ENCODE measurements at regions not wholly inside any gene's neighbourhood (a gene's known extent, or its start where the extent isn't known, plus 50 kb on each side); places are given as distances from the start of the nearest gene placed in this dataset.
"Not testable (repeated sequence)": the region's sequence is repeated elsewhere in the genome, so short reads cannot be mapped to it uniquely, and the experiment has no call there.

DNA sequence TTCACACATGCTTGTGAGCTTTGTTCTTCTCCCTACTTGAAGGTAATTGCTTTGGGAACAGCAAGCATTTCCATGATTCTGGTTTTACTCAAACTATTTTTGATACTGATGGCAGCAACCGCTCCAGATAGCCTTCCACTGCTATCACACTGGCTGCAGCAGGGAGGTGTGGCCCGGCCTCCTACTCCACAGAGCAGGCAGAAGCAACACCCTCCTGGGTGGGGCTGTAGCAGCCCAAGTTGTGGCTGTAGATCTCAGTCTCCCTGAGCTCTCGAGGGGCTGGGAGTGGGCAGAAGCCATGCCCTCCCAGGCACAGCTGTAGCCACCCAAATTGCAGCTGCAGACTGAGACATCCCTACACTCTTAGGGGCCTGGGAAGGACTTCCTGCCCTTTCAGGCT, 878.8 kb upstream of the GBE1 start:
- Histone ChIP-seq H3K36me3 (ENCODE audit: control insufficient read depth in 5 of 5, insufficient read depth in 5 of 5, low read length in 5 of 5) (no peaks in the 10 kb centered on the region), H3K27me3 (ENCODE audit: control insufficient read depth in 5 of 5, insufficient read depth in 4 of 5, low read length in 5 of 5) (no peaks in the 10 kb centered on the region), H3K9ac (ENCODE audit: low read length in 5 of 5) (no peak overlapping the region), H3K27ac (ENCODE audit: low read depth, low read length) (no peak overlapping the region), H3K9me3 (ENCODE audit: control insufficient read depth in 5 of 5, low read length in 5 of 5) (peaks cover 0 to 6% (median 0%) of the 10 kb centered on the region in 5 donors), H3K4me3 (ENCODE audit: low read depth in 1 of 5, low read length in 5 of 5) (no peak overlapping the region), H3K4me1 (ENCODE audit: control insufficient read depth in 5 of 5, insufficient read depth in 5 of 5, low read length in 5 of 5) (no peaks in the 10 kb centered on the region)

DNA sequence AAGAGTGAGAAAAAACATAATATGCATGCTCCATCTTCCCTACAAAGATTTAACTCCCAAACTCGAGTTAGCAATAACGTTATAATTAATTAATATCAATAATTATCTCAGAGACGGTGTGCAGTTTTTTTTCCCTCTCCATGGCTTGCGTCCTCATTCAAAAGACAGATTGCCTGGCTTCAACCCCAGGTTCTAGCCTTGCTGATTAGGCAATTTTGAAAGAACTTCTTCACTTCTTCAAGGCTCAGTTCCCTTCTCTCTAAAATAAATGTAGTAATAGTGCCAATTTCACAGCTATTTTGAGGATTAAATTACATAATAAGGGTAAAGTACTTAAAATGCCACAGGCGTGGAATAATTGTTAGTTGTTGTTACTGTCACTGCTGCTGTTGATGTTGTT, 876.1 kb upstream of the GBE1 start:
- H3K27ac ChIP-seq (ENCODE audit: low read depth, low read length): no peak overlapping the region
- no peaks in the 10 kb centered on the region for H3K36me3 ChIP-seq (ENCODE audit: control insufficient read depth in 5 of 5, insufficient read depth in 5 of 5, low read length in 5 of 5)
- H3K27me3 ChIP-seq (ENCODE audit: control insufficient read depth in 5 of 5, insufficient read depth in 4 of 5, low read length in 5 of 5): no peaks in the 10 kb centered on the region
- peaks cover 0 to 6% (median 0%) of the 10 kb centered on the region in 5 donors for H3K9me3 ChIP-seq (ENCODE audit: control insufficient read depth in 5 of 5, low read length in 5 of 5)
- no peak overlapping the region for H3K4me3 ChIP-seq (ENCODE audit: low read depth in 1 of 5, low read length in 5 of 5)
- no peaks in the 10 kb centered on the region for H3K4me1 ChIP-seq (ENCODE audit: control insufficient read depth in 5 of 5, insufficient read depth in 5 of 5, low read length in 5 of 5)
- no peak overlapping the region for H3K9ac ChIP-seq (ENCODE audit: low read length in 5 of 5)

DNA sequence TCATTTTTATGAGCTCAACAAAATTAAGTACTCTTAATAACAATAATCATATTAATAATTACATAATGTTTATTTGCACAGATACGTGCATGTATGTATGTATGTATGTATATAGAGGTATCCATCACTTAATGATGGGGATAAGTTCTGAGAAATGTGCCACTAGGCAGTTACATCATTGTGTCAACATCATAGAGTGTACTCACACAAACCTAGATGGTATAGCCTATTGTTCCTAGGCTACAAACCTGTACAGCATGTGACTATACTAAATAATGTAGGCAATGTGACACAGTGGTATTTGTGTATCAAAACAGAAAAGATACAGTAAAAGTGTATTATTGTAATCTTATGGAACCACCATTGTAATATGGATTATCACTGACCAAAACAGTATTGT, 874.7 kb upstream of the GBE1 start:
- Histone ChIP-seq H3K9ac (ENCODE audit: low read length in 5 of 5) (no peak overlapping the region), H3K27me3 (ENCODE audit: control insufficient read depth in 5 of 5, insufficient read depth in 4 of 5, low read length in 5 of 5) (no peaks in the 10 kb centered on the region), H3K36me3 (ENCODE audit: control insufficient read depth in 5 of 5, insufficient read depth in 5 of 5, low read length in 5 of 5) (no peaks in the 10 kb centered on the region), H3K4me1 (ENCODE audit: control insufficient read depth in 5 of 5, insufficient read depth in 5 of 5, low read length in 5 of 5) (no peaks in the 10 kb centered on the region), H3K9me3 (ENCODE audit: control insufficient read depth in 5 of 5, low read length in 5 of 5) (peaks cover 0 to 5% (median 0%) of the 10 kb centered on the region in 5 donors), H3K4me3 (ENCODE audit: low read depth in 1 of 5, low read length in 5 of 5) (no peak overlapping the region), H3K27ac (ENCODE audit: low read depth, low read length) (no peak overlapping the region)

DNA sequence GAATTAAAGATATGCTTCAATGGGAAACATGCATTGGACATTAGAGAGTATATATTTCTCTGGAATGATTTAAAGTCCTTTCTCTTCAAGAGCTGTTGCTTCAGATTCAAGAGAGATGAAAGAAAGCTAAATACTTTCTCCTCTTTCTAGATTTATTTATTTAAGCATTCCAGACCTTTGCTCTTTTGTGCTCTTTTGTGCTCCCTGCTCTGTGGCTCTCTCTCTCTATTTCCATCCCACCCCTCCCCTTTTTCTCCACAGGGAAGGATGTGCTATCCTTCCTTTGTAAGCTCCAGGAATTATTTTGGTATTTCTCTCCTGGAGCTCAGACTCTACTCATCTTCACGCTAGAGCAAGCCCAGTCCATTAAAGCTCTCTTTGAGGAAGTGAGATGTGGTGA, 871.9 kb upstream of the GBE1 start:
- Histone ChIP-seq H3K9ac (ENCODE audit: low read length in 5 of 5) (no peak overlapping the region), H3K36me3 (ENCODE audit: control insufficient read depth in 5 of 5, insufficient read depth in 5 of 5, low read length in 5 of 5) (no peaks in the 10 kb centered on the region), H3K27me3 (ENCODE audit: control insufficient read depth in 5 of 5, insufficient read depth in 4 of 5, low read length in 5 of 5) (no peaks in the 10 kb centered on the region), H3K27ac (ENCODE audit: low read depth, low read length) (no peak overlapping the region), H3K4me3 (ENCODE audit: low read depth in 1 of 5, low read length in 5 of 5) (no peak overlapping the region), H3K9me3 (ENCODE audit: control insufficient read depth in 5 of 5, low read length in 5 of 5) (no peaks in the 10 kb centered on the region), H3K4me1 (ENCODE audit: control insufficient read depth in 5 of 5, insufficient read depth in 5 of 5, low read length in 5 of 5) (no peaks in the 10 kb centered on the region)

DNA sequence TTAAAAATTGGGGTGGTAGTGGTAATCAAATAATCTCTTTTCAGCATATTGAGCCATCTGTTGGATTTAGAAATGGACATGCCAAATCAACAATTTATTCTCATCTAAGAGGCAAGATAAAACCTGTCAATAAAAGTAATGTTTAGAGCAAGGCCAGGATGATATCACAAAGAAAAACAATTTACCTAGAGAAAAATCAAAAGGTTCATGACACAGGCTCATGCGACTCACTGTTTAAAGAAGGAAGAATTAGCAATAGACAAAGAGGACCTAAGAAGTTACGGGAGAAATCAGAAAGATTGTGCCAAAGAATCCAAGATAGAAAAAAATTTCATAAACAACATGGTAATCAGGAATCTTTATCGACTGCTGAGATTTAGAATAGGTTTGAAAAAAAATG, 868.5 kb upstream of the GBE1 start:
- H3K4me3 ChIP-seq (ENCODE audit: low read depth in 1 of 5, low read length in 5 of 5): no peak overlapping the region
- H3K9ac ChIP-seq (ENCODE audit: low read length in 5 of 5): no peak overlapping the region
- no peaks in the 10 kb centered on the region for H3K4me1 ChIP-seq (ENCODE audit: control insufficient read depth in 5 of 5, insufficient read depth in 5 of 5, low read length in 5 of 5)
- no peaks in the 10 kb centered on the region for H3K36me3 ChIP-seq (ENCODE audit: control insufficient read depth in 5 of 5, insufficient read depth in 5 of 5, low read length in 5 of 5)
- H3K9me3 ChIP-seq (ENCODE audit: control insufficient read depth in 5 of 5, low read length in 5 of 5): no peaks in the 10 kb centered on the region
- no peaks in the 10 kb centered on the region for H3K27me3 ChIP-seq (ENCODE audit: control insufficient read depth in 5 of 5, insufficient read depth in 4 of 5, low read length in 5 of 5)
- H3K27ac ChIP-seq (ENCODE audit: low read depth, low read length): no peak overlapping the region

DNA sequence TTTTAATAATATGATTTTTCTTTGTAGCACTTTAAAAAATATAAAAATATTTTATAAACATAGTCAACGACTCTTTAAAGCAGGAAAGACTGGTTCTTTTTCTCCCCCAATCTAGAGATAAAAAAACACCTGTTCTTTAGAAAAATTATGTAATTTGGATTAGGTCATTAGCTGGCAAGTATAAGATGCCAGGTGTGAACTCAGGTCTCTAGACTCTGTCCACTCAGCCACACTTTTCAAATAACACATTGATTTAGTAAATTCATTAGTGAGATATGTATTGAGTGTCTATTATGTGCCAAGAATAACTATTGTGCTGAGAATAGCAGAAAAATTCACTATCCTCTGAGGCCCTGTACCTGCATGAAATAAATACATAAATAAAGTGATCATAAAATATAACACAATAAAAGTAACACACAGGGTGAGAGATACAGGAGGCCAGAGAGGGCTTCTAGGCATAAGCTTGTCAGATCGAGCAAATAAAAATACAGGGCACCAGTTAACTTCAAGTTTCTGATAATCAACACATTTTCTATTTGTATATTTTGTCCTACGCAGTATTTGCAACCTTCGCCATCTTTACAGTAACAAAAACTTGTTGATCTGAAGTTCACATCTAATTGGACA, 867.1 kb upstream of the GBE1 start:
- Histone ChIP-seq H3K4me1 (ENCODE audit: control insufficient read depth in 5 of 5, insufficient read depth in 5 of 5, low read length in 5 of 5) (no peaks in the 10 kb centered on the region), H3K27me3 (ENCODE audit: control insufficient read depth in 5 of 5, insufficient read depth in 4 of 5, low read length in 5 of 5) (no peaks in the 10 kb centered on the region)

GRCh38 chr3:82627733-82628132, 866.3 kb upstream of the GBE1 start:
- peaks cover 0 to 5% (median 0%) of the 10 kb centered on the region in 5 donors for H3K9me3 ChIP-seq (ENCODE audit: control insufficient read depth in 5 of 5, low read length in 5 of 5)
- no peaks in the 10 kb centered on the region for H3K27me3 ChIP-seq (ENCODE audit: control insufficient read depth in 5 of 5, insufficient read depth in 4 of 5, low read length in 5 of 5)
- H3K9ac ChIP-seq (ENCODE audit: low read length in 5 of 5): no peak overlapping the region
- H3K4me3 ChIP-seq (ENCODE audit: low read depth in 1 of 5, low read length in 5 of 5): no peak overlapping the region
- no peak overlapping the region for H3K27ac ChIP-seq (ENCODE audit: low read depth, low read length)
- no peaks in the 10 kb centered on the region for H3K36me3 ChIP-seq (ENCODE audit: control insufficient read depth in 5 of 5, insufficient read depth in 5 of 5, low read length in 5 of 5)
- H3K4me1 ChIP-seq (ENCODE audit: control insufficient read depth in 5 of 5, insufficient read depth in 5 of 5, low read length in 5 of 5): no peaks in the 10 kb centered on the region

More for the DNA sequence above, 867.1 kb upstream of the GBE1 start:
- Histone ChIP-seq H3K27ac (ENCODE audit: low read depth, low read length) (no peak overlapping the region), H3K9me3 (ENCODE audit: control insufficient read depth in 5 of 5, low read length in 5 of 5) (peaks cover 0 to 5% (median 0%) of the 10 kb centered on the region in 5 donors), H3K9ac (ENCODE audit: low read length in 5 of 5) (no peak overlapping the region), H3K4me3 (ENCODE audit: low read depth in 1 of 5, low read length in 5 of 5) (no peak overlapping the region), H3K36me3 (ENCODE audit: control insufficient read depth in 5 of 5, insufficient read depth in 5 of 5, low read length in 5 of 5) (no peaks in the 10 kb centered on the region)

DNA sequence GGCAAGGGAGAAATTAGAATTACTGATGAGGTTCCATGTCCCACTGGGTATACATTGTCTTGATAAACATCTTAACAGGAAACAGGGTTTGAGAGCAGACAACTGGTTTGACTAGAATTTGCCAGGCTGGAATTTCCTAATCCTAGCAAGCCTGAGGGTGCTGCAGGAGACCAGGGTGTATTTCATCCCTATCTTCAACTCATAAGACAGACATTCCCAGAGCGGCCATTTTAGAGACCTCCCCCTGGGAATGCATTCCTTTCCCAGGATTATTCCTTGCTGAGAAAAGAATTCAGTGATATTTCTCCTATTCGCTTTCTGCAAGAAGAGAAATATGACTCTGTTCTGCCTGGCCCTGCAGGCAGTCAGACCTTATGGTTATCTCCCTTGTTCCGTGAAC, 859.3 kb upstream of the GBE1 start:
- H3K27me3 ChIP-seq (ENCODE audit: control insufficient read depth in 5 of 5, insufficient read depth in 4 of 5, low read length in 5 of 5); H3K36me3 ChIP-seq (ENCODE audit: control insufficient read depth in 5 of 5, insufficient read depth in 5 of 5, low read length in 5 of 5); H3K4me3 ChIP-seq (ENCODE audit: low read depth in 1 of 5, low read length in 5 of 5); H3K9ac ChIP-seq (ENCODE audit: low read length in 5 of 5); H3K4me1 ChIP-seq (ENCODE audit: control insufficient read depth in 5 of 5, insufficient read depth in 5 of 5, low read length in 5 of 5); H3K27ac ChIP-seq (ENCODE audit: low read depth, low read length): not testable (repeated sequence)
- peaks cover 0 to 12% (median 7%) of the 10 kb centered on the region in 5 donors for H3K9me3 ChIP-seq (ENCODE audit: control insufficient read depth in 5 of 5, low read length in 5 of 5)

DNA sequence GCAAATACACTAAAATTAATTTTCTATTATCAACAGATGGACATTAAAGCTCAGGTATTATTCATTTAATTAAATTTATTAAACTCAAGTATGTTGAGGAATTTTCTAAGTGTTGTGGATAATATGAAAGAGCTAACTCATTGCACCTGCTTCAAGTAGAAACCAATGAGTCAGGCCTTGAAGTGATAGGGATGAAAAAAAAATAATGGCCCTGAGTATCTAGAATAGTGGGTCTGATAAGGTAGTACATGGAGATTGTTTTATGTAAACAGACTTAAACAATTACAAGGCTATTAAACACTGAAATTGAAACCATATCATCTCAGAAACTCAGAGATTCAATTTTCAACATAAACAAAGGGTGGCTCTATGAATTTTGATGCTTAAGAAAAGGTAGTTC, 857.1 kb upstream of the GBE1 start:
- Histone ChIP-seq H3K4me3 (ENCODE audit: low read depth in 1 of 5, low read length in 5 of 5) (no peak overlapping the region), H3K9ac (ENCODE audit: low read length in 5 of 5) (no peak overlapping the region), H3K4me1 (ENCODE audit: control insufficient read depth in 5 of 5, insufficient read depth in 5 of 5, low read length in 5 of 5) (no peaks in the 10 kb centered on the region), H3K9me3 (ENCODE audit: control insufficient read depth in 5 of 5, low read length in 5 of 5) (peaks cover 0 to 7% (median 3%) of the 10 kb centered on the region in 5 donors), H3K36me3 (ENCODE audit: control insufficient read depth in 5 of 5, insufficient read depth in 5 of 5, low read length in 5 of 5) (no peaks in the 10 kb centered on the region), H3K27me3 (ENCODE audit: control insufficient read depth in 5 of 5, insufficient read depth in 4 of 5, low read length in 5 of 5) (no peaks in the 10 kb centered on the region), H3K27ac (ENCODE audit: low read depth, low read length) (no peak overlapping the region)

GRCh38 chr3:82610236-82610635, 848.8 kb upstream of the GBE1 start:
- no peaks in the 10 kb centered on the region for H3K4me1 ChIP-seq (ENCODE audit: control insufficient read depth in 5 of 5, insufficient read depth in 5 of 5, low read length in 5 of 5)
- no peaks in the 10 kb centered on the region for H3K36me3 ChIP-seq (ENCODE audit: control insufficient read depth in 5 of 5, insufficient read depth in 5 of 5, low read length in 5 of 5)
- no peak overlapping the region for H3K9ac ChIP-seq (ENCODE audit: low read length in 5 of 5)
- H3K4me3 ChIP-seq (ENCODE audit: low read depth in 1 of 5, low read length in 5 of 5): no peak overlapping the region
- no peaks in the 10 kb centered on the region for H3K27me3 ChIP-seq (ENCODE audit: control insufficient read depth in 5 of 5, insufficient read depth in 4 of 5, low read length in 5 of 5)
- peaks cover 0 to 6% (median 0%) of the 10 kb centered on the region in 5 donors for H3K9me3 ChIP-seq (ENCODE audit: control insufficient read depth in 5 of 5, low read length in 5 of 5)
- H3K27ac ChIP-seq (ENCODE audit: low read depth, low read length): no peak overlapping the region

Data from subcutaneous abdominal adipose tissue (tissue), 5 donors.